ENCODE measurements at regions not wholly inside any gene's neighbourhood (a gene's known extent, or its start where the extent isn't known, plus 50 kb on each side); places are given as distances from the start of the nearest gene placed in this dataset.

- no TSS peak for BruUV-seq (replicated peaks)
- POLR2A ChIA-PET = no interaction called here
- no peaks in the 10 kb centered on the region for H3K9me3 ChIP-seq (ENCODE audit: control insufficient read depth, insufficient read depth, low read depth, low read length)
- ATAC-seq (no peak), DNase-seq (ENCODE audit: low read depth, low spot score) (no peak)
- no peak overlapping the region for H3K27ac ChIP-seq (ENCODE audit: low read length)
- H3K27me3 ChIP-seq (ENCODE audit: control insufficient read depth, insufficient read depth, low read length) = no peaks in the 10 kb centered on the region
- H3K4me1 ChIP-seq (ENCODE audit: control insufficient read depth, insufficient read depth, low read length) = no peaks in the 10 kb centered on the region
- no peak overlapping the region for H3K4me3 ChIP-seq (ENCODE audit: low read depth in 2 of 2, low read length in 2 of 2)
- in situ Hi-C loops (cut with HindIII; ENCODE audit: low pct_unique_long_range_greater_than_20kb, low sequenced_read_pairs) (no loop called here), intact Hi-C loops (cut with micrococcal nuclease; ENCODE audit: unreplicated experiment) (no loop called here)
- H3K36me3 ChIP-seq (ENCODE audit: control insufficient read depth, insufficient read depth, low read length) = no peaks in the 10 kb centered on the region
- TF ChIP-seq CTCF (IDR thresholded peaks at IDR 0.05) = no peak
- TF ChIP-seq SIN3A (IDR thresholded peaks at IDR 0.05; ENCODE audit: borderline replicate concordance, insufficient read depth, low read depth, low read length) = no peak
- TF ChIP-seq POLR2AphosphoS5 (IDR thresholded peaks at IDR 0.05; ENCODE audit: low read depth, low read length) = no peak
- no peak for TF ChIP-seq TCF7L2 (IDR thresholded peaks at IDR 0.05; ENCODE audit: low read depth, low read length)
- no peak for TF ChIP-seq REST (IDR thresholded peaks at IDR 0.05; ENCODE audit: insufficient read depth in 1 of 2, low read depth in 2 of 2, low read length in 1 of 2)
- CTCF ChIA-PET = no interaction called here
Observed at GRCh38 chr6:94350833-94351232, 931.5 kb upstream of the EPHA7 start.

GRCh38 chr6:94349227-94349626, 929.9 kb upstream of the EPHA7 start:
- no peak overlapping the region for H3K4me3 ChIP-seq (ENCODE audit: low read depth in 2 of 2, low read length in 2 of 2)
- no peak for ATAC-seq
- POLR2A ChIA-PET = no interaction called here

More at GRCh38 chr6:94349227-94349626, 929.9 kb upstream of the EPHA7 start:
- Histone ChIP-seq H3K4me1 (ENCODE audit: control insufficient read depth, insufficient read depth, low read length) (no peaks in the 10 kb centered on the region), H3K9me3 (ENCODE audit: control insufficient read depth, insufficient read depth, low read depth, low read length) (no peaks in the 10 kb centered on the region), H3K27ac (ENCODE audit: low read length) (no peak overlapping the region), H3K27me3 (ENCODE audit: control insufficient read depth, insufficient read depth, low read length) (no peaks in the 10 kb centered on the region), H3K36me3 (ENCODE audit: control insufficient read depth, insufficient read depth, low read length) (no peaks in the 10 kb centered on the region)
- CTCF ChIA-PET = no interaction called here
- no peak for TF ChIP-seq TCF7L2 (IDR thresholded peaks at IDR 0.05; ENCODE audit: low read depth, low read length)
- TF ChIP-seq REST (IDR thresholded peaks at IDR 0.05; ENCODE audit: insufficient read depth in 1 of 2, low read depth in 2 of 2, low read length in 1 of 2) = no peak
- TF ChIP-seq CTCF (IDR thresholded peaks at IDR 0.05) = no peak
- no peak for TF ChIP-seq POLR2AphosphoS5 (IDR thresholded peaks at IDR 0.05; ENCODE audit: low read depth, low read length)
- no peak for TF ChIP-seq SIN3A (IDR thresholded peaks at IDR 0.05; ENCODE audit: borderline replicate concordance, insufficient read depth, low read depth, low read length)
- in situ Hi-C loops (cut with HindIII; ENCODE audit: low pct_unique_long_range_greater_than_20kb, low sequenced_read_pairs) = no loop called here
- intact Hi-C loops (cut with micrococcal nuclease; ENCODE audit: unreplicated experiment) = no loop called here
- BruUV-seq (replicated peaks) = no TSS peak
- DNase-seq (ENCODE audit: low read depth, low spot score) = no peak
